HG03196 (cell line): ENCODE measurements at regions not wholly inside any gene's neighbourhood (a gene's known extent, or its start where the extent isn't known, plus 50 kb on each side); places are given as distances from the start of the nearest gene placed in this dataset.
"Not testable (repeated sequence)": the region's sequence is repeated elsewhere in the genome, so short reads cannot be mapped to it uniquely, and the experiment has no call there.

Experiments used
- ATAC-seq: cut with Tn5 transposase; IDR thresholded peaks from one replicate; pipeline ENCODE4 v1.9.1; 2021; ENCODE audit not compliant: unreplicated experiment

DNA sequence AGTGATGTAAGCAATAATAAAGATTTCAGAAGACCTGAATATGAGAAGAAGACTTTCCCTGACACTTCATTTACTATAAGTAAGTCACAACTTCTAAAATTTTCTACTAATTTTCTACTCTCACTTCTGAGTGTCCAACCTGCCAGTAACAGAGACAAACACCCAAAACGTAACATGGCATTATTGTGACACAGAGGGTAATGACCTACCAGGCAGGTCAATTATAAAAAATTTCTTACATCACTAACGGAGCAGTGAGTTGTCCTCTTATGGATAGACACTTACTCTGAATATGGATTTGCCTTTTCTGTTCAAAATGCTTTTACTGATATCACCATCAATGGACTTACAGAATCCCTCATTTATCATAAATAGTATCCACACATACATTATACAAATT is 405.9 kb upstream of the MAGEB16 start:
- no peak for ATAC-seq

DNA sequence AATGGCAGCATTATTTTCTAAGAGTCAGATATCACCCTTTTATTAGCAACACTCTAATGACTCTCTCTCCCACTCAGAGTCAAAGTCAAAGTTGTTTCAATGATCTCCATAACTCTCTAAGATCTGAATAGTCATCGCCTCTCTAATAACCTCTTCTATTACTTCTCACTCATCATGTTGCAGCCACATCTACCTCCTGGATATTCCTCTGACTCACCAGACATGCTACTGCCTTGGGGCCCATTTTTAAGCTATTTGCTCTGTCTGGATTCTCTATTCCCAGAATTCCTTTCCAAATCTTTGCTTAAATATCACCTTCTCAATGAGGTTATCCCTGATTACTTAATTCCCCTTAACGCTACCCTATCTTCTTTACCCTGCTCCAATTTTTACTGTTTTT is 391.8 kb upstream of the MAGEB16 start:
- ATAC-seq, result no peak

DNA sequence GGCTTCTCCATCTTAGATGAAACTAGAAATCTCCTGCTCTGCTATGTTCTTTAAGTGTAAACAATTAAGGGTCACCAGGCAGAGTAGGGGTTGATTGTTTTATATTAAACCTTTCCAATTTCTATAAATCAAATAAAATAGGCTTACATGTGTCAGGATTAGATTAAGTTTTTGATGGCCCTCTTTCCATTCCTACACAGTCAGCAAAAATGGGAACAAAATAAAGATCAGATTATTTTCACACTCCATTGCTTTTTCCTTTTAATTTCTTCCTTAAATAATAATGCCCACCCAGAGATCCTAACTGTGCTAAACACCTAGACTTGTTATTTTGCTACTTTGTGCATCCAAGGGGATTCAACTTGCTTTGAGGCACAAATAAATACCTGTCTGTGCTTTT is 381.4 kb upstream of the MAGEB16 start:
- ATAC-seq, result no peak

DNA sequence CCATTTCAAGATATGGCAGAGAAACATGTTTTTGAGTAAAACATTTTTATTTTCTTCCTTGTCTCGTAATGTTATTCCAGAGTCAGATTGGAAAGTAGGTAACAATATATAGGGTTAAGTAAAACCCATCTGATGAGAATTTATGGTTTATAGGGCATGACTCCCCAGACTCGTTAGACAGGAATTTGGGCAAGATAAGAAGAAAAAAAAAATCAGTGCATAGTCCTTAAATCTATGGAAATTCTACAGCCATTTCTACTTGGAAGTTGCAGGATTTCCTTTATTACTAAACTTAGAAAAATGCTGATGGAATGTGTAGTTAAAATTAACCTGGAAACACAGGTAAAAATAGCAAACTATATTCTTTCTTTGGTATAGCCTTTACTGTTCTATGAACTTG is 366.1 kb upstream of the MAGEB16 start:
- no peak for ATAC-seq

DNA sequence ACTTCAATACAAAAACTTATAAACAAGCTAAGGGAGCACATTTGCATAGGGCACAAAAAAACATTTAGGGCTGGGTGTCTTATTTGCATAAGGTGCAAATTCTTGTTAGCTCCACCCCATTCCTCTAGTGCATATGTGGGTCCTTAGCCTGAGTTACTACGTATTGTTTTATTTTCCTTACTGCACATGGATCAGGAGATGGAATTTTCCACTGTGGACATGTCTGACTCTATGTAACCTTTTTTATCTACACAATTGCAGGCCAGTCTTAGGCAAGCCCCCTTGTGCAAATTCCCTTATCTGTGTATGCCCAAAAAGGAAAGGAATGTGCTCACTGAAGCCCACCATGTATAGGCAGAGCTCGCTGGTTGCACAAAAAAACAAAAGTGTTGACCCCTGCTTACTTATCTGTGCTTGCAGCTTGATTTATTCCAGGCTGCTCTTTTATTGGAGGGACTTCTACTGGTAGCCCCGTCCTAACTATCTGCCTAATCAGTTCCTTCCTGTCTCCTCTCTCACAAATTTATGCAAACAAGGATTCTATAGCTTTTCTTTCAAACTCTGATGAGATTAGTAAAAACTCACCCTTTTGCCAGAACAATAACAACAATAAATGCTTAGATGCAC is 359.0 kb upstream of the MAGEB16 start:
- ATAC-seq, result no peak

DNA sequence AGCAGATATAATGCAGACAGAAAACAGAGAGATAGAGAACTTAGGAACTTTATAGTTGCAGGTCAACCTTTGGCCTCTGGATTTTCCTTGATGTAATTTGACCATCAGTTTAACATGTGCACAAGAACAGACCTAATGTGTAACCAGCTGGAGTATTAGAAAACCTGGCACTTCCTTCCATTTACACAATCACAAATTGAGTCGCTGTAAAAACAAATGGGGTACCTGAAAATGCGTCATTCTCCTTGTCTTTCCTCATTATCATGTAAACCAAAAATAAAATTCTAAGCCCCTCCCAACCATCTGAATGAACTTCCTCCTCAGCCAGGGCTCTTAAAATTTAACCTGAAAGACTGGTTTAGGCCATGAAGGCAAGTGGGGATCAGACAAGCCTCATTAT is 358.4 kb upstream of the MAGEB16 start:
- ATAC-seq, result no peak

DNA sequence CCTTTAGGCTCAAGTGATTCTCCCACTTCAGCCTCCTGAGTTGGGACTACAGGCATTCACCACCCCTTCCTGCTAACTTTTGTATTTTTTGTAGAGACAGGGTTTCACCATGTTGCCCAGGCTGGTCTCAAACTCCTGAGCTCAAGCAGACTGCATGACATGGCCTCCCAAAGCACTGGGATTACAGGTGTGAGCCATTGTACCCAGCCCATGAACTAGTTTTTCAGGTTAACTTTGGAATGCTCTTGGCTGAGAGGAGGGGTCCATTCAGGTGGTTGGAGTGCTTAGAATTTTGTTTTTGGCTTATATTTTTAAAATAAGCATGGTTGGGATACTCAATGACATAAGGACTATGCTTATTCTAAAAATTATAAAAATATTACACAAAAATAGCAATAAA is 355.7 kb upstream of the MAGEB16 start:
- ATAC-seq, result no peak

DNA sequence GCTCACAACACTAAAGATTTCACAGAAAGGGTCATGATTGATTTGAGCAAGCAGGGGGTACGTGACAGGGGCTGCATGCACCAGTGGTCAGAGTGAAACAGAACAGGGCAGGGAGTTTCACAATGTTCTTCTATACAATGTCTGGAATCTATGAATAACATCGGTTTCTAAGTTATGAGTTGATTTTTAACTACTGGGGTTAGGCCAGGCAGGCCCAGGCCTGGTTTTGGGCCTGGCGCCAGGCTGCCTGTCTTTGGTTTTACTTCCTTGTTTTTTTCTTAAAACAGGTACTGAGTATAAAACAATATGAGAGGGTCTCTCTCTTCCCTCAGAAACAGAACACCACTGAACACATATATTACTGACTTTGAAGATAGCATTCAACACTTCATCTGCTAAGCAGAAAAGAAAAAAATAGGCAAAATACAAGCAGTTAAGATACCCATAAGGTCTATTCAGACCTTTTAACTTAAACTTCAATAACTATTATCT is 355.0 kb upstream of the MAGEB16 start:
- not testable (repeated sequence) for ATAC-seq

DNA sequence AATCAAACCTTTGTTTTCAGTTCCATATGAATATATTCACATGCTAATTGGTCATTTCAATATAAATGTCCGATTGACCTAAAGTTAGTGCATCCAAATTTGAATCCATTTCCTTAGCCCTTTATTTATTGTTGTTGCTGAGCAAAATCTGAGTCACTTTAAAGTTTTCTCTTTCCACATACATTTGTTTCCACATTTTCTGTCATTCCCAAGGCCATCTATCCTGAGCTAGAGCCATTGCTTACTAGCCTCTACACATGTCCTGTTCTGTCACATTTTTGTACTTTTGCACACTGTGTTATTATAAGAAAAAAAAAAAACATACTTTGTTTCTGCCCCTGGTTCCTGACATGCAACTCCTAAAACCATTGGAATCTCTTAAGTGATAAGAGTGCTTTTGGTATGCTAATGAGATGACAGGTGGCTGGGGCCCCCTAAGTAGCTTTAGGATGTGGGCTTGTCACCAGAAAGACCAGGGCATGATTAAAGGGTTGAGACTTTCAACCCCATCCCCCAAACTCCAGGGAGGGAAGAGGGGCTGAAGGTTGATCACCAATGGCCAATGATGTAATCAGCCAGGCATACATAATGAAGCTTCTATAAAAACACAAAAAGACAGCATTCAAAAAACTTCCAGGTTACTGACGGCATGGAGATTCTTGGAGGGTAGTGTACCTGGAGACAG is 353.3 kb upstream of the MAGEB16 start:
- ATAC-seq, result no peak

DNA sequence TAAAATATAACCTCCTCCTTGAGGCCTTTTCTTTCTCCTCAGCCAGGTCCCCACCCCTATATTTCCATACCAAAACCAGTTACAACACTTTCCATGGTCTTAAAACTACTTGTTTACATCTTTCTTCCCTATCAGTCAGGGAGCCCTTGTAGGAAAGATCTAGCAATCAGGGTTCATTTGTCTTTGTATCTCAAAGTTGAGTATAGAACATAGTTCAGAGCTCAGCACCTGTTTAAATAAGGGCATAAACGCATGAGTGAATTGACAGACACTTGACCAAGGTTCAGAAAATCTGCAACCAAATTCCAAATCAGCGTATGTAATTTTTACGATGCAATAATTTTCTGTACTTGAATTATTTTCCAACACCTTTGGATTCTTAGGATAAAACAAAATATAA is 352.2 kb upstream of the MAGEB16 start:
- no peak for ATAC-seq

DNA sequence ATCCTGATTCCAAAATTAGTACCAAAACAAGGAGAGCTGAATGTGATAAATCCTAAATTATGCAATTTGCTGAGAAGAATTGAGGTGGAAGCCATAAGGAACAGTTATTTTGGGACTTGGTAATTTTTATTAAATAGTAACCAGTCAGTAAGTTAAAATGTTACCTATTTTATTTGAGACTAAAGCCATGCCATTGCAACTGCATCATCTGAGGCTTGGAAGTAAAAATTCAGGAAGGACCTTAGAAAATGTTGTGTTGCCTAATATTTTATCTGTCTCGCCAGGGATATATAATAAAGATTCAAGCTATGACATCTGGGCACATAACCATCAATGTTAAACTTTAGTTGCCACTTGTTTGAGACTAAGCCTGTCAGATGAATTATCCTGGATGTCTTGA is 341.3 kb upstream of the MAGEB16 start:
- ATAC-seq, result no peak

DNA sequence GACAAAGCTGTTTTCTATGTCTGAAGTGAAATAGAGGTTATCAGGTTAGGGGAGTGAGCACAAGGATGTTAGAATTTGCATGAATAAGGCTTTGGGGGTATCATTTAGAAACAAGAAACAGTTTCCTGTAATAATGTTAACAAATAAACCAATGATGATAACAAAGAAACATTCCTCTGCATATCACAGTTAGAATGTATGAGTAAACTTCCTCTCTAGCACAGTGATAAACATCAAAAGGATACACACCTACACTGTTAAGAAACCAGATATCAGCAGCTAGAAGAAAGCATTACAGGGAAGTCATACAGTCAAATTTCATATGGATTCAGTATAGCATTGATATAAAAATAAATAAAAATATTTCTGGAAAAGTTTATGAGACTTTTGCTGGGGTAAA is 340.0 kb upstream of the MAGEB16 start:
- no peak for ATAC-seq

DNA sequence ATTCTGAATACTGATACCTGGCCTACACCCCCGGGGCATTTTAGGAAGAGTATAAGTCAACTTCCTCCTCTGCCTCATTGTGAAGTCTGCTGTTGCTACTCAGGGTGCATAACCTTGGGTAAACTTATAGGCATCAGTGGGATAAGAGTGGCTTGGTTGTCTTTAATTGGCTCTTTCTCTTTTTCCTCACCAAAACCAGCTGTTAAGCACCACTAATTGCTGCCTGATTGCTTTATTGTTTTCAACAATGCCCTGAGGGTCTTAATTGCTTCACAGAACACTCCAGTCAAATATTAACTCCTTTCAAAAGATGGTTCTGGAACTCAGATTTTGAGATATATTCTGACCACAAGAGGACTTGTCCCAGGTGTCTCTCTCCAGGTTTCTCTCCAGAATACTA is 337.0 kb upstream of the MAGEB16 start:
- no peak for ATAC-seq

DNA sequence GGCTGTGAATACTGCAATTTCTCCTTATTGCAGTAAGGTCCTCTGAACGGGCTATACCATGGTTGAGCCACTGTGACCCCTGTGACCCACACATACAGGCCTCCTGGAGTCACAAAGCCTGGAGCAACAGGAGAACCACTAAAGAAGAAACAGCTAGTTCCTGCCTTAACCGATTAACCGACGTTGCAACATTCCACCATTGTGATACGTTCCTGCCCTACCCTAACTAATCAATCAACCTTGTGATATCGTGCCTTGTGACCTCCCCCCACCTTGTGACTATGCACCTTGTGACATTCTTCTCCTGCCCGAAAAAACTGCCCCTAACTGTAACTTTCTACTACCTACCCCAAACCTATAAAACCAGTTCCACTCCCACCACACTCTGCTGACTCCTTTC is 301.5 kb upstream of the MAGEB16 start:
- not testable (repeated sequence) for ATAC-seq

DNA sequence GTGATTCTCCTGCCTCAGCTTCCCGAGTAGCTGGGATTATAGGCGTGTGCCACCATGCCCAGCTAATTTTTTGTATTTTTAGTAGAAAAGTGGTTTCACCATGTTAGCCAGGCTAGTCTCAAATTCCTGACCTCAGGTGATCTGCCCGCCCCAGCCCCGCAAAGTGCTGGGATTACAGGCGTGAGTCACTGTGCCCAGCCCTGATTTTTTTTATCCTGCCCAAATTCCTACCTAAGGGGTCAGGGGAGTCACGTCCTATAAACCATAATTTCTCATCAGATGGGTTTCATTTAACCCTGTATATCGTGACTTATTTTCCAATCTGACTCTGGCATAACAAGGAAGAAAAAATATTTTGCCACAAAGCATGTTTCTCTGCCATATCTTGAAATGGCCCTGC is 300.7 kb upstream of the MAGEB16 start:
- not testable (repeated sequence) for ATAC-seq

DNA sequence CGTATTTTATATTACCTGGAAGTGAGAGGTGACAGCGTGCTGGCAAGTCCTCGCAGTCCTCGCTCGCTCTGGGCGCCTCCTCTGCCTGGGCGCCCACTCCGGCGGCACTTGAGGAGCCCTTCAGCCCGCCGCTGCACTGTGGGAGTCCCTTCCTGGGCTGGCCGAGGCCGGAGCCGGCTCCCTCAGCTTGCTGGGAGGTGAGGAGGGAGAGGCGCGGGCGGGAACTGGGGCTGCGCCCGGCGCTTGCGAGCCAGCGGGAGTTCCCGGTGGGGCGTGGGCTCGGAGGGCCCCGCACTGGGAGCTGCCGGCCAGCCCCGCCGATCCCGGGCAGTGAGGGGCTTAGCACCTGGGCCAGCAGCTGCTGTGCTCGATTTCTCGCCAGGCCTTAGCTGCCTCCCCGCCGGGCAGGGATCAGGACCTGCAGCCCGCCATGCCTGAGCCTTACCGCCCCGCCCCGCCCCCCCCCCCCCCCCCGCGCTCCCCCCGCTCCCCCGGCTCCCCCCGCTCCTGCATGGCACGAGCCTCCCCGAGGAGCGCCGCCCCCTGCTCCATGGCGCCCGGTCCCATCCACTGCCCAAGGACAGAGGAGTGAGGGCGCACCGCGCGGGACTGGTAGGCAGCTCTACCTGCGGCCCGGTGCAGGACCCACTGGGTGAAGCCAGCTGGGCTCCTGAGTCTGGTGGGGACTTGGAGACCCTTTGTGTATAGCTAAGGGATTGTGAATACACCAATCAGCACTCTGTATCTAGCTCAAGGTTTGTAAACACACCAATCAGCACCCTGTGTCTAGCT is 298.9 kb upstream of the MAGEB16 start:
- no peak for ATAC-seq

DNA sequence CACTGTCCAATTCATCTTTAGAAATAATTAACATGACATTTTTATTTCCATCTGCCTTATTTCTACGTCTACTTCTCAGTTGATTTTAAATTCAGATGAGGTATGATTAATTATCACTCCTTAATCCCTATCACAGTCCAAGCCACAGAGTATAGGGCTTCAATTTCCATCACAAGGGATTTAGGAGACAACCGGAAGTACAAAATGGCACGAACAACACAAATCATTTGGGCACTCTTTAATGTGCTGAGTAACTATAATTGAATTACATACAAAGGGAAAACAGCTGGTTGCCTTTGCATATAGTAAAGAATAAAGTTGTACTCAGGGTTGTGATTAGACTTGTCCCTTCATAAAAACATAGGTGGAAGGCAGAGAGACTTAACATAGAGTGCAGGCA is 290.4 kb upstream of the MAGEB16 start:
- no peak for ATAC-seq

DNA sequence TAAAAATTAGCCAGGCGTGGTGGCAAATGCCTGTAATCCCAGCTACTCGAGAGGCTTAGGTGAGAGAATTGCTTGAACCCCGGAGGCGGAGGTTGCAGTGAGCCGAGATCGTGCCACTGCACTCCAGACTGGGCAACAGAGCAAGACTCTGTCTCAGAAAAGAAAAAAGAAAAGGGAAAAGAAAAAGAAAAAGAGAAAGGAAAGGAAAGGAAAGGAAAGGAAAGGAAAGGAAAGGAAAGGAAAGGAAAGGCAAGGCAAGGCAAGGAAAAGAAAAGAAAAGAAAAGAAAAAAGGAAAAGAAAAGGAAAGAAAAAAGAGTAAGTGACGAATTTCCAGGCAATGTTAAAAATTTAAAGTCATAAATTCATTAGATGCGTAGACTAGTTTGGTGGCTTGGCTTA is 250.1 kb upstream of the MAGEB16 start:
- not testable (repeated sequence) for ATAC-seq

DNA sequence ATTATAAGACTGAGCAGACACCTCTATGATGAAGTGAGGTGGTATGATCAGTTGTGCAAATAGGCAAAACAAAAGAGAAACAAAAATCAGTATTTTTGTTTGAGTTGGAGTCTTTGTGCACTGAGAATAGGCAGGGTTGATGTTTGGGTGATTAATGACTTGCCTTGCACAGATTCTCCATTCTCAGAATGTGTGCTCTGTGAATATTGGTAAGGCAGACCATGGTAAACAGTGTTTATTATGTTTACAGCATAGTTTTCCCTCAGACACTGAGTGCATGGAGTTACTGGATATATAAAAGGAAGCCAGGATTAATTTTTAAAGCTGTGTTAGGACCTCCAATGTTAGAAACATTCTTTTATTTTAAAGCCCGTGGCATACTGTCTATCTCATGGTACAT is 240.2 kb upstream of the MAGEB16 start:
- no peak for ATAC-seq

DNA sequence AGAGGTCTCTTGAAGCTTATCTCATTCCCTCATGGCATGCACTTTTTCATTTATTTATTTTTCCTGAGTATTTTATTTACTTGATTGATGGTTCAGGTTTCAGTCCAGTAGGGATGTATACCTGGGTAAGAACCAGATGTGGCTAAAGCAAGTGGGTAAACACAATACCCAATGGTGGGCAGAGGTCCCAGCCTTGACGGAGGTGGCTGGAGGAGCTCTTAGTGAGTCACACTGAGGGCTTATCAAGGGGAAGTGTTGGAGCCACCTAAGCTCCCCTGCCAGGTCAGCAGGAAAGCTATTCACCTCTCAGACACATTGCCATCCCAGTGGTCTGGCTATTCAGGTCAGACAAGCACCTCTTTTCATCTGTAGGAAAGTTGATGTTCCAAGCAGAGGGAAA is 236.2 kb upstream of the MAGEB16 start:
- ATAC-seq, result no peak

DNA sequence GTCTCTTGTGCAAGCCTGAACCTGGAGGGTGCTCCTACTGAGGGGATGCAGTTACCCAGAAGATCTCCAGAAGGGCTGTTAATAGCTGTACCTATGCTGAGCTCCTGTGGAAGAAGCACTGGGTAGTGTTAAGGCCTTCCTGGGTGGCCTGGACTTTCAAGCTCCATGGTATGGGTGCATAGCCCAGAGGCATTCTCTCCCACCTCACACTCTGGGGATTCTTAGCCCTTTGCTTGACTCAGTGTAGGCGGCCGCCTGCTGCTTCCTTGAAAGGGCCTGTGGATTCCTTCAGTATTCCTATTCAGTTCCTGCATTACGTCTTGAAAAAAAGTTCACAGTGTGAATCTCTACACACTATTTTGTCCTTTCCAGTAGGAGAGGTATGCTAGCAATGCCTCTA is 235.7 kb upstream of the MAGEB16 start:
- no peak for ATAC-seq

DNA sequence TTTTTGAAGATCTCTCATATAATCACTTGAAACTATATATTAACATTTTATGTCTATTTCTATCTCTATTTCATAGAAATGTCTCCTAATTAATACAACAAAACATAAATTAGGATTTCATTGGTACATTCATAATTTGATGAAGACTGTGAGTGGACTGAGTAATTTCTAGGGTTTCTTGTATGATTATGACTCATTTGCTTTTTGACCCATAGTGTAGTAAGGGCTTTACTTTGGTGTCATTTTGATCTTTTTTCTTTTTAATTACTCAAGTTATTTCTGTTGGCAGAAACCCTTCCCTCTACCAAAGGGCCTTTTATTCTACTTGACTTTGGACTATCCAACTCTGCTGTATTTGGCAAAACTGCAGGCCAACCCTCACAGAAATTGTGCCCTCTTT is 207.9 kb upstream of the MAGEB16 start:
- no peak for ATAC-seq
